Astrocyte (in vitro differentiated cells and primary cell): ENCODE measurements at regions not wholly inside any gene's neighbourhood (a gene's known extent, or its start where the extent isn't known, plus 50 kb on each side); places are given as distances from the start of the nearest gene placed in this dataset.
A peak's percentile ranks its signal among the peaks of the same experiment; 100 is the strongest.

Source experiments
- DNase-seq: peaks from one replicate; pipeline ENCODE4 v3.0.0-alpha.2; 2010; ENCODE audit warnings: low read depth
- FAIRE-seq: peaks from 2 replicates; lab custom pipeline; 2011; peaks lifted over from hg19 to GRCh38; lab: Jason Lieb, UNC
- H2AFZ ChIP-seq: 2 replicates; pipeline ENCODE4 v1.6.0; 2012; ENCODE audit warnings: low read depth, low read length, inconsistent platforms
- H3K27ac ChIP-seq: 2 replicates; pipeline ENCODE4 v1.5.1; 2011; ENCODE audit warnings: low read depth, low read length, inconsistent platforms
- H3K27me3 ChIP-seq: 2 replicates; pipeline ENCODE4 v1.6.0; 2011; ENCODE audit warnings: low read length, inconsistent platforms; ENCODE audit not compliant: insufficient read depth
- H3K36me3 ChIP-seq: 2 replicates; pipeline ENCODE4 v1.5.1; 2011; ENCODE audit warnings: low read length, inconsistent platforms; ENCODE audit not compliant: insufficient read depth
- H3K4me1 ChIP-seq: 2 replicates; pipeline ENCODE4 v1.5.1; 2011; ENCODE audit warnings: low read length, inconsistent platforms; ENCODE audit not compliant: insufficient read depth
- H3K4me2 ChIP-seq: 2 replicates; pipeline ENCODE4 v1.6.0; 2012; ENCODE audit warnings: low read length, inconsistent platforms
- H3K4me3 ChIP-seq: 2 replicates; pipeline ENCODE4 v1.5.1; 2011; ENCODE audit warnings: low read depth, mild to moderate bottlenecking, low read length, inconsistent platforms; ENCODE audit not compliant: insufficient read depth
- H3K79me2 ChIP-seq: 2 replicates; pipeline ENCODE4 v1.6.0; 2012; ENCODE audit warnings: mild to moderate bottlenecking, low read length, inconsistent platforms; ENCODE audit not compliant: insufficient read depth
- H3K9ac ChIP-seq: 2 replicates; pipeline ENCODE4 v1.6.0; 2012; ENCODE audit warnings: mild to moderate bottlenecking, low read length, inconsistent platforms
- H3K9me3 ChIP-seq: 2 replicates; pipeline ENCODE4 v1.5.1; 2012; ENCODE audit warnings: low read depth, mild to moderate bottlenecking, low read length, inconsistent platforms; ENCODE audit not compliant: insufficient read depth
- H4K20me1 ChIP-seq: 2 replicates; pipeline ENCODE4 v1.6.0; 2012; ENCODE audit warnings: low read length, inconsistent platforms; ENCODE audit not compliant: insufficient read depth
- H3K27ac Mint-ChIP-seq: one replicate; pipeline ENCODE4 v1.8.0; 2021; ENCODE audit warnings: mild to moderate bottlenecking, mixed read lengths; ENCODE audit not compliant: unreplicated experiment
- H3K27me3 Mint-ChIP-seq: one replicate; pipeline ENCODE4 v1.8.0; 2021; ENCODE audit warnings: low read depth, mixed read lengths; ENCODE audit not compliant: unreplicated experiment
- H3K36me3 Mint-ChIP-seq: one replicate; pipeline ENCODE4 v1.8.0; 2021; ENCODE audit warnings: low read depth, mixed read lengths; ENCODE audit not compliant: unreplicated experiment
- H3K4me1 Mint-ChIP-seq: one replicate; pipeline ENCODE4 v1.8.0; 2021; ENCODE audit warnings: low read depth, mixed read lengths; ENCODE audit not compliant: unreplicated experiment
- H3K4me3 Mint-ChIP-seq: one replicate; pipeline ENCODE4 v1.8.0; 2021; ENCODE audit warnings: mild to moderate bottlenecking, moderate library complexity, mixed read lengths; ENCODE audit not compliant: unreplicated experiment
- H3K9me3 Mint-ChIP-seq: one replicate; pipeline ENCODE4 v1.8.0; 2021; ENCODE audit warnings: mild to moderate bottlenecking, mixed read lengths; ENCODE audit not compliant: unreplicated experiment
- EZH2 ChIP-seq: IDR thresholded peaks from 2 replicates; pipeline ENCODE4 v1.6.1; 2012; ENCODE audit warnings: mild to moderate bottlenecking, low read length, inconsistent platforms; ENCODE audit not compliant: insufficient read depth
- TF ChIP-seq, protein P1 (sequence below): IDR thresholded peaks from 2 replicates; pipeline ENCODE4 v1.5.1; 2011; ENCODE audit warnings: low read depth, mild to moderate bottlenecking, inconsistent platforms, low read length, moderate library complexity; ENCODE audit not compliant: insufficient read depth

- Histone ChIP-seq H3K4me1 (no peaks in the 10 kb centered on the region), H3K79me2 (no peaks in the 10 kb centered on the region), H4K20me1 (no peaks in the 10 kb centered on the region), H3K9ac (no peak overlapping the region), H3K36me3 (no peaks in the 10 kb centered on the region), H3K27me3 (no peaks in the 10 kb centered on the region), H2AFZ (no peak overlapping the region), H3K9me3 (no peaks in the 10 kb centered on the region), H3K27ac (no peak overlapping the region), H3K4me3 (no peak overlapping the region), H3K4me2 (no peak overlapping the region)
- DNase-seq (no peak), FAIRE-seq (no peak)
- no peaks in the 10 kb centered on the region for H3K27me3 Mint-ChIP-seq
- no peak overlapping the region for H3K27ac Mint-ChIP-seq
- no peaks in the 10 kb centered on the region for H3K36me3 Mint-ChIP-seq
- no peaks in the 10 kb centered on the region for H3K9me3 Mint-ChIP-seq
- no peak overlapping the region for H3K4me3 Mint-ChIP-seq
- TF ChIP-seq, protein P1, sequence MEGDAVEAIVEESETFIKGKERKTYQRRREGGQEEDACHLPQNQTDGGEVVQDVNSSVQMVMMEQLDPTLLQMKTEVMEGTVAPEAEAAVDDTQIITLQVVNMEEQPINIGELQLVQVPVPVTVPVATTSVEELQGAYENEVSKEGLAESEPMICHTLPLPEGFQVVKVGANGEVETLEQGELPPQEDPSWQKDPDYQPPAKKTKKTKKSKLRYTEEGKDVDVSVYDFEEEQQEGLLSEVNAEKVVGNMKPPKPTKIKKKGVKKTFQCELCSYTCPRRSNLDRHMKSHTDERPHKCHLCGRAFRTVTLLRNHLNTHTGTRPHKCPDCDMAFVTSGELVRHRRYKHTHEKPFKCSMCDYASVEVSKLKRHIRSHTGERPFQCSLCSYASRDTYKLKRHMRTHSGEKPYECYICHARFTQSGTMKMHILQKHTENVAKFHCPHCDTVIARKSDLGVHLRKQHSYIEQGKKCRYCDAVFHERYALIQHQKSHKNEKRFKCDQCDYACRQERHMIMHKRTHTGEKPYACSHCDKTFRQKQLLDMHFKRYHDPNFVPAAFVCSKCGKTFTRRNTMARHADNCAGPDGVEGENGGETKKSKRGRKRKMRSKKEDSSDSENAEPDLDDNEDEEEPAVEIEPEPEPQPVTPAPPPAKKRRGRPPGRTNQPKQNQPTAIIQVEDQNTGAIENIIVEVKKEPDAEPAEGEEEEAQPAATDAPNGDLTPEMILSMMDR: no peak
- no peak for TF ChIP-seq EZH2
- H3K4me1 Mint-ChIP-seq: peaks cover 12% of the 10 kb centered on the region
Measured at GRCh38 chr4:35534962-35535361, 709.4 kb downstream of the ARAP2 start.

DNA sequence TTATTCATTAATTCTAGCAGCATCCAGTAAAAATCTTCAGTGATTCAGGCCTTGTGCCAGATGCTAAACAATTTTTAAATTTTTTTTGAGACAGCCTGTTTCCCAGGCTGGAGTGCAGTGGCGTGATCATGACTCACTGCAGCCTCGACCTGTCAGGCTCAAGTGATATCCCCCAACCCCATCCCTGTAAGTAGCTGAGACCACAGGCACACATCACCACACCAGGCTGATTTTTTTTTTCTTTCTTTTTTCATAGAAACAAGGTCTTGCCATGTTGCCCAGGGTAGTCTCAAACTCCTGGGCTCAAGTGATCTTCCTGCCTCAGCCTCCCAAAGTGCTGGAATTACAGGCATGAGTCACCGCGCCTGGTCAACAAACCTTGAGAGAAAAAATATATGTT lies 705.5 kb downstream of the ARAP2 start:
- Histone ChIP-seq H3K9ac (no peak overlapping the region), H2AFZ (no peak overlapping the region), H3K36me3 (no peaks in the 10 kb centered on the region), H3K4me2 (no peak overlapping the region), H3K4me3 (no peak overlapping the region), H3K9me3 (no peaks in the 10 kb centered on the region), H3K27me3 (no peaks in the 10 kb centered on the region), H4K20me1 (no peaks in the 10 kb centered on the region), H3K79me2 (no peaks in the 10 kb centered on the region), H3K27ac (no peak overlapping the region), H3K4me1 (no peaks in the 10 kb centered on the region)
- H3K4me1 Mint-ChIP-seq: peaks cover 12% of the 10 kb centered on the region
- DNase-seq (no peak), FAIRE-seq (no peak)
- H3K27me3 Mint-ChIP-seq: no peaks in the 10 kb centered on the region
- TF ChIP-seq EZH2: no peak
- TF ChIP-seq, protein P1: no peak
- H3K9me3 Mint-ChIP-seq: peaks cover 6% of the 10 kb centered on the region
- H3K27ac Mint-ChIP-seq: peak overlapping the region; percentile 93
- no peak overlapping the region for H3K4me3 Mint-ChIP-seq
- no peaks in the 10 kb centered on the region for H3K36me3 Mint-ChIP-seq

GRCh38 chr4:35539404-35540055 lies 704.8 kb downstream of the ARAP2 start:
- no peaks in the 10 kb centered on the region for H3K27me3 ChIP-seq
- H3K27ac ChIP-seq: no peak overlapping the region
- no peaks in the 10 kb centered on the region for H4K20me1 ChIP-seq
- Mint-ChIP-seq H3K36me3 (no peaks in the 10 kb centered on the region), H3K27ac (peak overlapping the region; percentile 93), H3K27me3 (no peaks in the 10 kb centered on the region), H3K4me3 (no peak overlapping the region), H3K9me3 (peaks cover 6% of the 10 kb centered on the region), H3K4me1 (peaks cover 12% of the 10 kb centered on the region)
- H3K9ac ChIP-seq: no peak overlapping the region
- H3K4me1 ChIP-seq: no peaks in the 10 kb centered on the region
- no peak overlapping the region for H3K4me3 ChIP-seq
- no peaks in the 10 kb centered on the region for H3K36me3 ChIP-seq
- DNase-seq: no peak
- no peak for TF ChIP-seq EZH2
- no peaks in the 10 kb centered on the region for H3K9me3 ChIP-seq
- no peak overlapping the region for H3K4me2 ChIP-seq
- FAIRE-seq: no peak
- no peaks in the 10 kb centered on the region for H3K79me2 ChIP-seq
- no peak overlapping the region for H2AFZ ChIP-seq
